ENCODE measurements at regions not wholly inside any gene's neighbourhood (a gene's known extent, or its start where the extent isn't known, plus 50 kb on each side); places are given as distances from the start of the nearest gene placed in this dataset.
"Not testable (repeated sequence)": the region's sequence is repeated elsewhere in the genome, so short reads cannot be mapped to it uniquely, and the experiment has no call there.

- no peak for DNase-seq
Measured at GRCh38 chr3:11898611-11899325, 52.1 kb upstream of the TAMM41 start.

GRCh38 chr3:11899389-11899788 is 52.7 kb upstream of the TAMM41 start:
- not testable (repeated sequence) for DNase-seq

GRCh38 chr3:11899826-11900225 is 53.1 kb upstream of the TAMM41 start:
- DNase-seq, result no peak

DNA sequence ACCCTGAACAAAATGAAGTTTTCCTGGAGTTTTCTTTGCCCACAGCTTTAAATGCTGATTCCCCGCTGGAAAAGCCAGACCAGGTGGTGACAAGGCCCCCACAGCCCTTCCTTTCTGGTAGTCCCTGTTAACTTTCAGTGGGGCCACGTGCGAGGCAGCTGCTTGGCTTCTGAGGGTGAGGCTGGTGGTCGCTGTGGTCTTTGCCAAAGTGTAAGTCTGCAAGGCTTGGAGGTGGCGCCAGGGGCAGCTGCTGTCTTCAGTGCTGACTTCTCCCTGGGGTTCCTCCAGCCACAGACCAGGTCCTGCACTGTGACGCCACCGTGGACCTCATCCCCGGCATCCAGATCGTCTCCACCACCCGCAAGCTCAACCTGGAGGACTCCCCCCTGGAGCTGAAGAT is 54.1 kb upstream of the TAMM41 start:
- DNase-seq, result no peak

DNA sequence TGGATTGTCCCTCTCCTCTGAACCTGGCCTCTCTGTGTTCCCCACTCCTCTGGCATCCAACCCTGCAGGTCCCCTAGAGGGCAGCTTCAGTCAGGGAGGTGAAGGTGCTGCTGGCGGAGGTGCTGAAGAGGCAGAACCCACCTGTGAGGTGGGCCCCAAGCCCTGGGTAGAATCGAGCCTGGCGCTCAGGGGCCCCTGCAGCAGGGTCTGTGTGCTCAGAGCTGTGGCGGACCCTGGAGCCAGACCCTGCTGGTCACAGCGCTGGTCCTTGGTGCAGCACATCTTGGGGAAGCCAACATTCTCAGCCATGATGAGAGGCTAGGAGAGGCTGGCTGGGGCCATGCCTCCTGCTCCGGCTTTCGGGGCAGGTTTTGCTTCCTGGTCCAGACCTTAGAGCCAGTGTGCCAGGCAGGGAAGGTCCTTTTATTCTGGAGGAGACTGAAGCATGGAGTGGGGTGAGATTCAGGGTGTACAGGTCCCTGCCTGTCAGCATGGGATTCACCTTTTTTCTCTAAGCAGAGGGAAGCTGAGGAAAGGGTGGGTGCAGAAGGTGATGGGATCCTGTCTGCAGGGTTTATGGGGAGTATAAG is 54.7 kb upstream of the TAMM41 start:
- DNase-seq, result no peak

DNA sequence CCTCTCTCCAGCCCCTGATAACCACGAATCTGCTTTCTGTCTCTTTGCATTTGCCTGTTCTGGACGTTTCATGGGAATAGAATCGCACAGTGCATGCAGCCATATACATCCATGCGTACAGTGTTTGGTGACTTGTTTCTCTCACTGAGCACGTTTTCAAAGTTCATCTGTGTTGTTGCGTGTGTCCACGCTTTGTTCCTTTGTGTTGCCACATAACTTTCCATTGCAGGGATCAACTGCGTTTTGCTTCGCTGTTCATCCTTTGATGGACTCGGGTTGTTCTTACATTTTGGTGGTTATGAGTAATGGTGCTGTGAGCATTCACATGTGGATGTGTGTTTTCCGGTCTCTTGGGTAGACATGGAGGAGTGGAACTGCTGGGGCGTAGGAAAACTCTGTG is 56.4 kb upstream of the TAMM41 start:
- DNase-seq, result no peak

DNA sequence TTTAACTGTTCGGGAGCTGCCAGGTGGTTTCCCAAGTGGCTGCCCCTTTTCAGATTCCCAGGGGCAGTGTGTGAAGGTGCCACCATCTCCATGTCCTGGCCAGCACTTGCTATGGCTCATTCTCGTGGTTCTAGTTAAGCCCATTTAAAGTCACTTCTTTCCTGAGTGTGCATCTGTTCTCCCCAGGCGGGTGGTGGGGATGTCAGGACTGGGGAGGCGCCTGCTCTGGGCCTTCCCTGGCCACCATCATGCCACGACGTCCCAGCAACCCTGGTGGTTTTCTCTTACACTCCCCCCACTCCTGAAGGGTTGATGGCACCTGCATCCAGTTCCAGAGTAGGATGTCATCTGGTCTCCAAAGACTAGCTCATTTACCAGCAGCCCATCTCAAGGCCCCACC is 56.8 kb upstream of the TAMM41 start:
- no peak for DNase-seq

GRCh38 chr3:11904157-11904556 is 57.5 kb upstream of the TAMM41 start:
- no peak for DNase-seq

DNA sequence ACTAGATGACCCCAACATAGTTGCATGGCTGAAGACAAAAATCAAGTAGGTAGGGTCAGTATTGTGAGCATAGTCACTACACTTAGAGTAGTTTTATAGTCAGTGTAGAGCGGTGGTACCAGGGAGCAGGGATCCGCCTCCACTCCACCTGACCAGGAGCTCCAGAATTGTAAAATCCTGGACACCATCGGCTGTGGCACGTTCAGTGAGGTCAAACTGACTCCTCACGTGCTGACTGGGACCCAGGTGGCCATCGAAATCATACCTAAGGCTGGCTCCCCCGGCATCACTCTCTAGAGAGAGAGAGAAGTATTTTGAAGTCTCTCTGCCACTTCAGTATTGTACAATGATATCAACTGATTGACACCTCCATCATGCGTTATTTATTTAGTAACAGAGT is 59.7 kb upstream of the TAMM41 start:
- DNase-seq, result no peak

DNA sequence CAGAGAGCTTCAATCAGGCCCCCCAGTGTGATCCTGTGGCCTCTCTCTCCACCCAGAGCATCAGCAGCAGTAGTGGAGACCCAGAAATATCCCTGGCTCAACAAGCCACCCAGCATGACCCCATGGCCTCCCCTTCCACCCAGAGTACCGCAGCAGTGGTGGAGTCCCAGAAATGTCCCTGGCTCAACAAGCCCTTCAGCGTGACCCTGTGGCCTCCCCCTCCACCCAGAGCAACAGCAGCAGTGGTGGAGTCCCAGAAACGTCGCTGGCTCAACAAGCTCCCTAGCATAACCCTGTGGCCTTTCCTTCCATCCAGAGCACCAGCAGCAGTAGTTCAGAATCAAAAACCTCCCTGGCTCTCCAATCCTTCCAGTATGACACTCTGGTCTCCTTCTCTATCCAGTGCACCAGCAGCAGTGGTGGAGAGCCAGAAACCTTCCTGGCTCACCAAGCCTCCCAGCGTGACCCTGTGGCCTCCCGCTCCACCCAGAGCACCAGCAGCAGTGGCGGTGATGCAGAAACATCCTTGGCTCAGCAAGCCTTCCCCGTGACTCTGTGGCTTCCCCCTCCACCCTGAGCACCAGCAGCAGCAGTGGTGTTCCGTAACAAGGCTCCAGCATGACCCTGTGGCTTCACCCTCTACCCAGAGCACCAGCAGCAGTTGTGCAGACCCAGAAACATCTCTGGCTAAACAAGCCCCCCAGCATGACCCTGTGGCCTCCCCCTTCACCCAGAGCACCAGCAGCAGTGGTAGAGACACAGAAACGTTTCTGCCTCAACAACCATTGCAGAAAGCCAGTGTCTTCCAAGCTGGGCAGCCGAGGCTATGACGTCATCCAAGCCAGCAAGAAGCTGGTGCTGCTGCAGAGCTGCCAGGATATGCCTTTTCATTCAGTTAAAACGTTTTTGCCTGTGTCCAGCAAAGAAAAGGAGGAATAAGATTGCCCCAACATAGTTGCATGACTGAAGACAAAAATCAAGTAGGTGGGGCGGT is 61.3 kb upstream of the TAMM41 start:
- no peak for DNase-seq

DNA sequence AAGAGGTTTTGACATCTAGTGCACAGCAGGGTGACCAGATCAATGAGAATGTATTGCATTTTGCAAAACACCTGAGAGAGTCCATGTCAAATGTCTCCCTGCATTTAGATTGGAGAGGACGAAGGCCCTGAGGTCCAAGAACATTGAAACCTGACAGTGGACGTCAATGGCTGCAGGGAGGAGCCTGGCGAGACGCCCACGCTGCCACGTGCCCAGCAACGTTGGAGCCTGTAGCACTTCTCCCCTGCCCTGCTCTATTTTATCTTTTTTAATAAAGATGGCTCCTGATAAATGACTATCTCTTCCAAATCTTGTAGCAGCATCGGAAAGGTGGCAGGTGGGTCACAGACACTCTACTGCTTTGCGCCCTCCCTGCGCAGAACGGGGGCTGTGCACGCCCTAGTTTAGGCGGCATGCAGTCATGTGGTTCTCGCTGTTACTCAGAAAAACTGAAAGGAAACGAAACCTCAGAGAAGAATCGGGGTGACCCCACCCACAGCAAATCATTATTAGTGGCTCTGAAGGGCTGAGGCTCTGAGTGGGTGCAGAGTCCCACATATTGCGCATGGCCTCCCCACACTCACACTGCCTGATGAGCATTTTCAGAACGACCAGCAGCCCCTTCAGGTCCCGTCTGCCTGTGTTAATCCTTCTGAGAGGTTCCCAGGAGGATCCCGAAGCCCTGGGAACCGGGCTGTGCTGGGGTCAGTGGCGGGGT is 62.5 kb upstream of the TAMM41 start:
- no peak for DNase-seq

DNA sequence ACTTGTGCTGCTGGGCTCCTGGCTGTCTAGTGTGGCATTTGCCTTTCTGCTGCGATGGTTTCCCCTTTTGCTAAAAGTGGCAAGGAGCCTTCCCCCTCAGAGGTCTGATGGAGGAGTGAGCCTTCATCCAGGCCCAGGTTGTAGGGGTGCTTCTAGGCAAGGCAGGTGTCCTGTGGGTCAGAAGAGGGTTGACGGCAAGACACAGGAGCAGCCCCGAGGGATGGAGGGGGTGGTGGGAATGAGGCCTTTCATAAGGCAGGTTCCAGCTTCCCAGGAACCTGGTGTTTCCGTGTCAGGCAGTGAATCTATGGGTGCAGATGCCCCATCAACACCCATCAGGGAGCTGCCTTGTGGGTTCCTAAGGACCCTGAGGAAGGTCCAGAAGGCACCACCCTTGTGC is 63.0 kb upstream of the TAMM41 start:
- no peak for DNase-seq

GRCh38 chr3:11910216-11910930 is 63.7 kb upstream of the TAMM41 start:
- DNase-seq, result not testable (repeated sequence)

- peak; percentile 61 for DNase-seq
Measured at GRCh38 chr3:11910971-11911531, 64.4 kb upstream of the TAMM41 start.

- not testable (repeated sequence) for DNase-seq
Measured at GRCh38 chr3:11911887-11912286, 65.2 kb upstream of the TAMM41 start.

- DNase-seq, result no peak
Measured at GRCh38 chr3:11913316-11913715, 66.6 kb upstream of the TAMM41 start.

DNA sequence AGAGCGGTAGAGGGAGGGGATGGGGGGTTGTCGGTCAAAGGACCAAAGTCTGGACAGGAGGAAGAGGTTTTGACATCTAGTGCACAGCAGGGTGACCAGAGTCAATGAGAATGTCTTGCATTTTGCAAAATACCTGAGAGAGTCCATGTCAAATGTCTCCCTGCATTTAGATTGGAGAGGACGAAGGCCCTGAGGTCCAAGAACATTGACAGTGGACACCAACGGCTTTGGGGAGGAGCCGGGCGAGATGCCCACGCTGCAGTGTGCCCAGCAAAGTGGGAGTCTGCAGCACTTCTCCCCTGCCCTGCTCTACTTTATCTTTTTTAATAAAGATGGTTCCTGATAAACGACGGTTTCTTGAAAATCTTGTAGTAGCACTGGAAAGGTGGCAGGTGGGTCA is 67.4 kb upstream of the TAMM41 start:
- no peak for DNase-seq

- DNase-seq, result no peak
Measured at GRCh38 chr3:11914651-11915050, 68.0 kb upstream of the TAMM41 start.

- DNase-seq, result no peak
Measured at GRCh38 chr3:11915621-11916424, 69.1 kb upstream of the TAMM41 start.

GRCh38 chr3:11916425-11916762 is 69.7 kb upstream of the TAMM41 start:
- DNase-seq, result not testable (repeated sequence)

DNA sequence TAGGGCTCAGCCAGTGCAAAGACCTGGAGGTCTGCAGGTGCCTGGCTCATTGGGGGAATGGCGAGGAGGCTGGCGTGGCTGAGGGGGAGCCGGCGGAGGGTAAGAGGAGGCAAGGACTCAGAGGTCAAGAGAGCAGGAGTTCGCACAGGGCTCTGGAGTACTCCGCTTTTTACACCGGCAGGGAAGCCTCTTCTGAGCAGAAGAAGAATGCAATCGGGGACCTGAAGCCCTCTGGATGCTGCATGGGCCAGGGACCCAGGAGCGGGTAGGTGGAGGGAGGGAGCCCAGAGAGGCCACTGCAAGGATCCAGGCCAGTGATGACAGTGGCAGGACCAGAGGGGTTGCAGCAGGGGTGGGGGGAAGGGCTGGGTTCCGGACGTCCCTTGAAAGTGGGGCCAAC is 70.4 kb upstream of the TAMM41 start:
- DNase-seq, result no peak

Measured in activated CD8-positive, alpha-beta memory T cell treated with anti-CD3 and anti-CD28 coated beads, Interleukin-2, amount 50 U/mL, for 48 hours (primary cell).